ENCODE measurements at regions not wholly inside any gene's neighbourhood (a gene's known extent, or its start where the extent isn't known, plus 50 kb on each side); places are given as distances from the start of the nearest gene placed in this dataset.
A peak's percentile ranks its signal among the peaks of the same experiment; 100 is the strongest.
"Not testable (repeated sequence)": the region's sequence is repeated elsewhere in the genome, so short reads cannot be mapped to it uniquely, and the experiment has no call there.

DNA sequence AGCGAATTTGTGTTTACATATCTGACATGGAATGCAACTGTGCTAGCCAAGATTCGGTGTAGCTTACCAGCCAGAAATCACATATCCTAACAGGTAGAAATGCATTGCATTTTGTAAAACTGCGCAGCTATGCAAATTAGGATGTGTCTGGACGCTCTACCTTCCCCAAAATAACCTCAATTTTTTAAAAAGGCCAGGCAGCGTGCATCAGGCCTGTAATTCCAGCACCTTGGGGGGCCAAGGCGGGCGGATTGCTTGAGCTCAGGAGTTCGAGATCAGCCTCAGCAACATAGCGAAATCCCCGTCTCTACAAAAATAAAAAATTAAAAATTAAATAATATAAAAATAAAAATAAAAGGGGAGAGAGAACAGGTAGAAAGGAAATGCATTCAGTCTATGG lies 305.0 kb downstream of the TYW1 start:
- DNase-seq (ENCODE audit: extremely low read depth, insufficient read length), result no peak
- no peak for TF ChIP-seq CTCF (IDR thresholded peaks at IDR 0.05; ENCODE audit: insufficient read depth, low read length, poor library complexity, severe bottlenecking)
- peaks cover 2% of the 10 kb centered on the region; the same call in 1 of the 2 replicates for H3K36me3 ChIP-seq (ENCODE audit: control insufficient read depth, insufficient read depth, low read length)
- no peaks in the 10 kb centered on the region for H3K27me3 ChIP-seq (replicated peaks; ENCODE audit: control insufficient read depth, insufficient read depth, low read length)
- H3K4me3 ChIP-seq (replicated peaks; ENCODE audit: low read depth, low read length), result peak overlapping the region; percentile 84

DNA sequence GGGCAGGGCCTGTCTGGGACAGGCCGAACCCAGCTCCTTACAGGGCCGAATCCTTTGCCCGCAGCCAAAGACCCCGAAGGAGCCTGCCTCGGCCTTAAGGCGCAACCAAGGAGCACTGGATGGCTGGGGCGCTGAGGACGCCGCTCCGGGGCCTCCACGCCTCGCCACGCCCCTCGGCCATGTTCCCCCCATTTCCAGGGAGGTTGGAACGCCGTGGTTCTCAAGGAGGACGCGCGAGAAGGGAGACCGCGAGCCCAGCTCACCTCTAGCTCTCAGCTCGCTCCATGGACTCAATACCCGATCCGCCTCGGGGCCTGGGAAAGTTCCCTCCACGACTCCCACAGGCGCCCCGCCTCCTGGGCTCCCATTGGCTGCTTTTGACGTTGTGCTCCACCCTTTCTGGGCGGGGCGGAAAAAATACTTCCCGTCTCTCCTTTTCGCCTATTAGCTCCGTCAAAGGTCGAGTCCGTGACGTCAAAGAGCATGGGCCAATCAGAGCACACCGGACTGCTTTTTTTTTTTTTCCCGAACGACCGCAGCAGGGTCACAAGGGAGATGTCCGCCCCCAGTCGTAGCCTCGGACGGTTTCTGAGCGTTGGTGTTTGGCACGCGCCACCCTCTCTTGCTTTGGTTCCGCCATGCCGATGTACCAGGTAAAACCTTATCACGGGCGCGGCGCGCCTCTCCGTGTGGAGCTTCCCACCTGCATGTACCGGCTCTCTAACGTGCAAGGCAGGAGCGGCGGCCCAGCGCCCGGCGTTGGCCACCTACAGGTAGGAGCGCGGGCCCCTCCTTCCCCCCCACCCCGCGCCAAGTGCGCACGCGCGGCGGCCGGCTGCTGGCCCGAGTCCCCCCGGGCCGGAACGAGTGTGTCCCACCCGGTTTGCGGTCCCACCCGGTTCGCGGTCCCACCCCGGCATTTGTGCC lies 305.7 kb downstream of the TYW1 start:
- TF ChIP-seq CTCF (IDR thresholded peaks at IDR 0.05; ENCODE audit: insufficient read depth, low read length, poor library complexity, severe bottlenecking), result peak; percentile 20
- peak; percentile 96 for DNase-seq (ENCODE audit: extremely low read depth, insufficient read length)
- H3K27me3 ChIP-seq (replicated peaks; ENCODE audit: control insufficient read depth, insufficient read depth, low read length), result no peaks in the 10 kb centered on the region
- peaks cover 2% of the 10 kb centered on the region; the same call in 1 of the 2 replicates for H3K36me3 ChIP-seq (ENCODE audit: control insufficient read depth, insufficient read depth, low read length)
- H3K4me3 ChIP-seq (replicated peaks; ENCODE audit: low read depth, low read length), result peak overlapping the region; percentile 84

GRCh38 chr7:67304846-67305245 lies 308.2 kb downstream of the TYW1 start:
- H3K4me3 ChIP-seq (replicated peaks; ENCODE audit: low read depth, low read length); DNase-seq (ENCODE audit: extremely low read depth, insufficient read length); H3K27me3 ChIP-seq (replicated peaks; ENCODE audit: control insufficient read depth, insufficient read depth, low read length): not testable (repeated sequence)
- peaks cover 10% of the 10 kb centered on the region for H3K36me3 ChIP-seq (ENCODE audit: control insufficient read depth, insufficient read depth, low read length)

GRCh38 chr7:67306331-67306730 lies 309.7 kb downstream of the TYW1 start:
- Histone ChIP-seq H3K4me3 (replicated peaks; ENCODE audit: low read depth, low read length) (no peak overlapping the region), H3K36me3 (ENCODE audit: control insufficient read depth, insufficient read depth, low read length) (peaks cover 14% of the 10 kb centered on the region), H3K27me3 (replicated peaks; ENCODE audit: control insufficient read depth, insufficient read depth, low read length) (no peaks in the 10 kb centered on the region)
- no peak for DNase-seq (ENCODE audit: extremely low read depth, insufficient read length)
- TF ChIP-seq CTCF (IDR thresholded peaks at IDR 0.05; ENCODE audit: insufficient read depth, low read length, poor library complexity, severe bottlenecking), result no peak

- Histone ChIP-seq H3K36me3 (ENCODE audit: control insufficient read depth, insufficient read depth, low read length) (peaks cover 19% of the 10 kb centered on the region), H3K4me3 (replicated peaks; ENCODE audit: low read depth, low read length) (no peak overlapping the region), H3K27me3 (replicated peaks; ENCODE audit: control insufficient read depth, insufficient read depth, low read length) (no peaks in the 10 kb centered on the region)
- no peak for DNase-seq (ENCODE audit: extremely low read depth, insufficient read length)
- TF ChIP-seq CTCF (IDR thresholded peaks at IDR 0.05; ENCODE audit: insufficient read depth, low read length, poor library complexity, severe bottlenecking), result no peak
Measured at GRCh38 chr7:67309764-67310549, 313.3 kb downstream of the TYW1 start.

DNA sequence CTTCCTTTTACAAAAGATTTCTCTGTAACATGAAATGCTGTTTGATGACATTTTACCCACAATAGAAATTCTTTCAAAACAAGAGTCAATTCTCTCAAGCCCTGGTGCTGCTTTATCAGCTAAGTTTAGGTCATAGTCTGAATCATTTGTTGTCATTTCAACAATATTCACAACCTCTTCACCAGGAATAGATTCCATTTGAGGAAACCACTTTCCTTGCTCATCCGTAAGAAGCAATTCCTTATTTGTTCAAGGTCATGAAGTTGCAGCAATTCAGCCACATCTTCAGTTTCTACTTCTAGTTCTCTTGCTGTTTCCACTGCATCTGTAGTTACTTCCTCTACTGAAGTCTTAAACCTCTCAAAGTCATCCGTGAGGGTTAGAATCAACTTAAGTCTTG lies 315.3 kb downstream of the TYW1 start:
- Histone ChIP-seq H3K36me3 (ENCODE audit: control insufficient read depth, insufficient read depth, low read length) (peaks cover 18% of the 10 kb centered on the region), H3K4me3 (replicated peaks; ENCODE audit: low read depth, low read length) (no peak overlapping the region), H3K27me3 (replicated peaks; ENCODE audit: control insufficient read depth, insufficient read depth, low read length) (no peaks in the 10 kb centered on the region)
- no peak for TF ChIP-seq CTCF (IDR thresholded peaks at IDR 0.05; ENCODE audit: insufficient read depth, low read length, poor library complexity, severe bottlenecking)
- DNase-seq (ENCODE audit: extremely low read depth, insufficient read length), result no peak

Measured in GM06990 (cell line).